Transverse colon (tissue), 4 donors: ENCODE measurements at regions not wholly inside any gene's neighbourhood (a gene's known extent, or its start where the extent isn't known, plus 50 kb on each side); places are given as distances from the start of the nearest gene placed in this dataset.

Experiments used
- CTCF ChIP-seq, 5 experiments: fragments of 200-600 bp in 3 of 5; fragments of 450-650 bp in 2 of 5; sonication (generic) in 3 of 5; IDR thresholded peaks; 1 replicate in 2 of 5; 2 replicates in 3 of 5; pipeline ENCODE4 v1.5.1; 2016 to 2017; ENCODE audit warnings: antibody characterized with exemption in 5 of 5, inconsistent platforms in 3 of 5, mild to moderate bottlenecking in 2 of 5, moderate library complexity in 1 of 5
- POLR2A ChIP-seq: fragments of 450-650 bp; IDR thresholded peaks from one replicate; pipeline ENCODE4 v1.6.1; 2016; ENCODE audit warnings: antibody characterized with exemption, mild to moderate bottlenecking, moderate library complexity
- POLR2AphosphoS5 ChIP-seq, 3 donors: sonication (generic); formaldehyde crosslinking; IDR thresholded peaks; one replicate each; pipeline ENCODE4 v1.6.1; 2016; ENCODE audit warnings: antibody characterized with exemption in 3 of 3

DNA sequence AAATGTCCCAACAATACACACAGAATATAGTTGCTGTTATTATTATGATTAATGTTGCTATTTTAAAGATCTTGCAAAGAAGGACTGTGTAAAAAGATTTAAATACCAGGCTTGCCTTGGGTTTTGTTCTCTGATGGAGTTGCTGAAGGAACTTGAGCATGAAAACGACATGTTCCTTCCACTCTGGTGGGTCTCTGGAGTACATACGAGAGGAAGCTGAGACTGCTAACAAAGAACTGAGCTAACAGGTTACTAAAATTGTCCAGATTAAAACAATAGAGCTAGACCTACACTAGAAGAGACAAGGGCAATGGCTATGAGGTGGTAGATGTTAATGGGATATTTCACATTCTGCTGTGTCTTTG is 612.2 kb downstream of the TSN start:
- TF ChIP-seq POLR2A = no peak
- TF ChIP-seq CTCF (IDR thresholded peaks at IDR 0.05) = no peak
- TF ChIP-seq POLR2AphosphoS5 (IDR thresholded peaks at IDR 0.05) = no peak
